ENCODE measurements at regions not wholly inside any gene's neighbourhood (a gene's known extent, or its start where the extent isn't known, plus 50 kb on each side); places are given as distances from the start of the nearest gene placed in this dataset.

- H3K27me3 ChIP-seq (ENCODE audit: insufficient read depth, poor library complexity, severe bottlenecking): no peaks in the 10 kb centered on the region
- TF ChIP-seq GABPA (IDR thresholded peaks at IDR 0.05; ENCODE audit: low read depth) (no peak), REST (IDR thresholded peaks at IDR 0.05; ENCODE audit: insufficient replicate concordance, low read depth) (no peak), SPI1 (IDR thresholded peaks at IDR 0.05; ENCODE audit: borderline replicate concordance, low read depth) (no peak), POLR2AphosphoS5 (IDR thresholded peaks at IDR 0.05; ENCODE audit: low read depth) (no peak), CTCF (IDR thresholded peaks at IDR 0.05; ENCODE audit: insufficient read depth, low read length) (no peak)
- DNase-seq (ENCODE audit: low read depth in 1 of 2, low spot score in 1 of 2): no peak
- H3K4me3 ChIP-seq (replicated peaks; ENCODE audit: insufficient read depth, low read length): no peak overlapping the region
- H3K27ac ChIP-seq (replicated peaks): no peak overlapping the region
Observed at GRCh38 chr6:80446454-80447045, 340.1 kb downstream of the BCKDHB start.

GRCh38 chr6:80445751-80446150 is 339.3 kb downstream of the BCKDHB start:
- DNase-seq (ENCODE audit: low read depth in 1 of 2, low spot score in 1 of 2): no peak
- TF ChIP-seq SPI1 (IDR thresholded peaks at IDR 0.05; ENCODE audit: borderline replicate concordance, low read depth) (no peak), CTCF (IDR thresholded peaks at IDR 0.05; ENCODE audit: insufficient read depth, low read length) (no peak), POLR2AphosphoS5 (IDR thresholded peaks at IDR 0.05; ENCODE audit: low read depth) (no peak)
- Histone ChIP-seq H3K27ac (replicated peaks) (no peak overlapping the region), H3K27me3 (ENCODE audit: insufficient read depth, poor library complexity, severe bottlenecking) (no peaks in the 10 kb centered on the region), H3K4me3 (replicated peaks; ENCODE audit: insufficient read depth, low read length) (no peak overlapping the region)

GRCh38 chr6:80442366-80442765 is 335.9 kb downstream of the BCKDHB start:
- Histone ChIP-seq H3K27ac (replicated peaks) (no peak overlapping the region), H3K27me3 (ENCODE audit: insufficient read depth, poor library complexity, severe bottlenecking) (no peaks in the 10 kb centered on the region), H3K4me3 (replicated peaks; ENCODE audit: insufficient read depth, low read length) (no peak overlapping the region)
- no peak for DNase-seq (ENCODE audit: low read depth in 1 of 2, low spot score in 1 of 2)
- TF ChIP-seq SPI1 (IDR thresholded peaks at IDR 0.05; ENCODE audit: borderline replicate concordance, low read depth) (no peak), REST (IDR thresholded peaks at IDR 0.05; ENCODE audit: insufficient replicate concordance, low read depth) (no peak), GABPA (IDR thresholded peaks at IDR 0.05; ENCODE audit: low read depth) (no peak), CTCF (IDR thresholded peaks at IDR 0.05; ENCODE audit: insufficient read depth, low read length) (no peak), POLR2AphosphoS5 (IDR thresholded peaks at IDR 0.05; ENCODE audit: low read depth) (no peak)

GRCh38 chr6:80441131-80441530 is 334.7 kb downstream of the BCKDHB start:
- Histone ChIP-seq H3K27ac (replicated peaks) (no peak overlapping the region), H3K27me3 (ENCODE audit: insufficient read depth, poor library complexity, severe bottlenecking) (no peaks in the 10 kb centered on the region), H3K4me3 (replicated peaks; ENCODE audit: insufficient read depth, low read length) (no peak overlapping the region)
- TF ChIP-seq POLR2AphosphoS5 (IDR thresholded peaks at IDR 0.05; ENCODE audit: low read depth) (no peak), SPI1 (IDR thresholded peaks at IDR 0.05; ENCODE audit: borderline replicate concordance, low read depth) (no peak), CTCF (IDR thresholded peaks at IDR 0.05; ENCODE audit: insufficient read depth, low read length) (no peak), REST (IDR thresholded peaks at IDR 0.05; ENCODE audit: insufficient replicate concordance, low read depth) (no peak), GABPA (IDR thresholded peaks at IDR 0.05; ENCODE audit: low read depth) (no peak)
- no peak for DNase-seq (ENCODE audit: low read depth in 1 of 2, low spot score in 1 of 2)

Data from HL-60 (cell line).